Activated CD8-positive, alpha-beta memory T cell treated with anti-CD3 and anti-CD28 coated beads for 48 hours (primary cell): ENCODE measurements at regions not wholly inside any gene's neighbourhood (a gene's known extent, or its start where the extent isn't known, plus 50 kb on each side); places are given as distances from the start of the nearest gene placed in this dataset.
"Not testable (repeated sequence)": the region's sequence is repeated elsewhere in the genome, so short reads cannot be mapped to it uniquely, and the experiment has no call there.

Source experiments
- DNase-seq, 3 experiments: peaks; one replicate each; pipeline ENCODE4 v3.0.0-alpha.2; 2020; ENCODE audit warnings: low read depth in 2 of 3, low spot score in 2 of 3

DNA sequence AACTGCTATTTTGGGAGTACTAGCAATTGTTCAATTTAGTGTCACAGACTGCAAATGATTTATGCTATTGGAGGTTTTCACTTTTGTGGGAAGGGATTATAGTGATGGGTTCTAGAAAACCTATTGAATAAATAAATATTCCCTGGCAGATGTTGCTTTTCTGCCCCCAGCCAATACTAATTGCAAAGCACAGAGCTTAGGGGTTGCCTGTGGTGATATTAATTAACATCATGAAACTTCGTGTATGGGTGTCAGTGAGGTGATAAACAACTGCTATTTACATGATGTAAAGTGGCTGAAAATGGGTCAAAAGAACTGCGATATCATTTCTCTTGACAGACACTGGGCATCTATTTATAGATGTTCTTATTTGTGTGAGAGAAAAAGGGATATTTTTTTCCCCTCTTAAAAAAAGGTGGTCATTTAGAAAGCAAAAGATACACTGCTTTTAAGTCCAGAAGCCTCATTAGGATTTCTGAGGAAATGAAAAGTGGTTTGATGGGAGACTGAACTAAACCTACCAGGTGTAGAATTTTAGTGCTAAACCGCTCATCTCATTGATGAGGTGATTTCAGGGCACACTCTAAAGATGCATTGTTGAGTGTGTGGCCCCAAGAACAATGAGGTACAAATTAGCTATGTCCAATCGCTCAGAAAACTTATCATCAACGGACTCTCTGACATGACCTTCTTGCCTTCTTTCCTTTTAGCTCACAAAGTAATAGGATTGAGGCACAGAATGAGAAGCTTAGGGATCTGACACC lies 116.7 kb upstream of the CHST9 start:
- no peak for DNase-seq

DNA sequence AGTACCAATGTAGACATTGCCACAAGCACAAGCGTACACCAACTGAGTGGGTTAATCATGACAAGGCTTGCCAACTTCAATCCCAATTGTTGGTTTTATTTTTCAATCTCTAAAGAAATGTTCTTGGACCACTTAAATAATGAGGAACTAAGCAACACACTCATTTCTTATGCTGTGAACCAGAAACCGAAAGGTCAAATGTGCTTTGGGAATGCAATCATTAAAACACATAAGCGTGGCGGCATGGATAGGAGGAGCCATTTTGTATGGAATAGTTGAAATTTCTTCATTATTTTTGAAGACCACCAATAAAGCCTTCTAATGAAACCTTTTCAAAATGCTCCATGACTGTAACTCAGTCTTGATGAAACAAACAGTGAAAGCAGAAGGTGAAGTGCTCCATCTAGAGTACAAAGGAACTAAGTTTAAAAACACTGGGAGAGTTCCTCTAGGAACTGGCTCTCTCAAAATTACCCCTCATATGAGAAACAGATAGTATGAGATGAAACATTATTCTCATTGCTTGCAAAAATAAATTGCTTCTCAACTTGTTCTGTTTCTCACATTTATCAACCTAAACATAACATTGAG lies 113.2 kb upstream of the CHST9 start:
- no peak for DNase-seq

DNA sequence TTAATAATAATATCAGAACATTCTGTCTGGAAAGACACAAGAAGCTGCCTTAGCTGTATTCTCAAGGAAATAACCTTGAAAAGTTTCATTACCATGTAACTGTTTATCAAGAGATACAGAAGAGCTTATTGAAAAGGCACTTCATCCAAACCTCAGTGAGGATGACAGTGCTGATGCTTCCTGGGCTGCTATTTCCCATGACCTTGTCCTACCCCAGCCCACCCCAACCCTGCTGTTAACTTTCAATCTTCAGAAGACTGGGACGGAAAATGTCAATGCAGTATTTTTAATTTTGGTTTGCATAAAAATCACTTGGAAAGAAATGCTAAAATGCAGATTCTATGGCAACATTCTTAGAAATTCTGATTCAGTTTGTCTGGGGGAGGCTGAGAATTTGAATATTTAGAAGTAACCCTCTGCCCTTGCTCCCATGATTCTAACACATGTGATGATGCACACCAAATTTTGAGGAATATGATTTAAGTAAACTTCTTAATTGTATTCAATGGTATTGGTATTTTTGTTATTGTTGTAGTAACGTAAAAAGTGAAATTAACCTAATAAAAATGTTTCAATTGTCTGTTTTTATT lies 101.0 kb upstream of the CHST9 start:
- DNase-seq, result not testable (repeated sequence)

DNA sequence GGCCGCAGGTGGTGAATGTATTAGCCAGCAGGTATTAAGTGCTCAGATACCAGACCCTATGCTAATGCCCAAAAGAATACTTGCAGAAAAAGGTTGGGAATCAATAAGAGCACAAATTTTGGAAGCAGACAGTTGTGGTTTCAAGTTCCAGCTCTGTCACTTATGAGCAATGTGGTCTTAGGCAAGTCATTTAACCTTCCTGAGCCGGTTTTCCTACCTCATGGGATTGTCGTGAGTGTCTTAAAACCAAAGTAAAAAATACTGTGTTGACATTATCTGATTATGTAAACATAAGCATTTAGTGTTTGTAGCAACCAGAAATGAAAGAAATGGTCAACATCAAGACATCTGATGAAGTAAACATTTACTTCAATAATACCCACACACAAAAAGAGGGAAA lies 93.0 kb upstream of the CHST9 start:
- no peak for DNase-seq

DNA sequence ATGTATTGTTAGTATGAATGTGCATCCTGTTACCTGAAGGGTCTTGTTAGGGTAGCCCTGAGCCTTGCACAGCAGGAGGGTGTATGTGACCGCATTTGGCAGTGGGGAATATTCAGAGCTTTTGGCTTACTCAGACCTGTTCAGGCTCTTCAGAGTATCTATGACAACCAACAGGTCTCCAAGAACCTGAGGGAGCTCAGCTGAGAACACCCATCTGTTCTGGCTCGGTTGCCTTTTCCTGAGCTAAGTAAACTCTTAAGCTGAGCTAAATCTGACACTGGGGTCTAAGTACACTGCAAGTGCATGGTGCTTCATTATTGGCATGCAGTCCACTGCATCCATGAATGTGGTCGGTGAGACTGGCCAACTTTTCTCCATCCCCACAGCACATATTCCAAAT lies 92.4 kb upstream of the CHST9 start:
- no peak for DNase-seq

DNA sequence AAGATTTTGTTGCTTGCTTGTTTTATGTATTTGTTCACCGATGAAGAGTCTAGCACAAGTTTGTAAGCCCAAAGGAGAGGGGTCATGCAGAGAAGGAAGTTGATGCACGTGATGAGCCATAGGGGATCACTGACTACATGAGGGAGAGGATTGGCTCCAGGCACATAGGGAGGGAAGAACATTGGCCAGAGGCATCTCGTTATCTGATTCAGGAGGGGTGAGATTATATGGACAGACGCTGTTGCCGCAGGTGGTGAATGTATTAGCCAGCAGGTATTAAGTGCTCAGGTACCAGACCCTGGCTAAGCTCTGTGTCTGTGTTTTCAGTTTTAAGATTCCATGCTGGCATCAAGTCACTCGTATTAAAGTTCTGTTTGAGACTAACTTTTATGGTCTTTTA lies 91.8 kb upstream of the CHST9 start:
- DNase-seq, result no peak

DNA sequence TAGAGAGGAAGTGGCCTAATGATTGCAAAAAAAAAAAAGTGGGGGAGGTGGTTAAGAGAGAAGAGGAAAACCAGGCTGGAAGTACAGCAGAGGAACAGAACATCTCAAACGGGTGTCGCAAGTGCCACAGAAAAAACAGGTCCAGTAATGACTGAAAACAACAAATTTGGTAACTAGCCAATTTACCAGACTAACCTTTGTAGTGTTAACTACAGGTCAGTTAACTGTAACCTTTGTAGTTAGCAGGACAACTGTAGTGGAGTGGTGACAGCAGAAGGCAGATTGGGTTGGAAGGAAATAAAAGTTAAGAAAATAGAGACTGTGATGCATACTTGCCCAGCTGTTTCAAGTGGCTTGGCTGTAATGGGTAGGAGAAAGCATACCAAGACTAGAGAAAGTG lies 91.4 kb upstream of the CHST9 start:
- DNase-seq, result no peak

DNA sequence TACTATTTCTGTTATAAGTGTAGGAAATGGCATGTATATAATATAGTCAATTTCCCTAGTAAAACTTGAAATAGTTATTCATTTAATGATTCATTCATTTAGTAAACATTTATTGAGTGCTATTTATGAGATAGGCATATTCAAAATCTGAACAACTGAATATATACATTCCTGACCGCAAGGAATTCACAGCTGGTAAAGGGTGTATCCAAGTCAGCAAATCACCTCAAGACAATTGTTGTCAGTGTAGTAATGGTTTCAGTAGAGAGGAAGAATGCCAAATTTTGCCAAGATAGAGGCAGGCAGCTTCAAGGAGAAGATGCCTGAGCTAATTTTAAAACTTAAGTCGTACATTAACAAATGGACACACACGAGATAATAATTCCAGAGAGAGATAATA lies 89.8 kb upstream of the CHST9 start:
- DNase-seq, result no peak

DNA sequence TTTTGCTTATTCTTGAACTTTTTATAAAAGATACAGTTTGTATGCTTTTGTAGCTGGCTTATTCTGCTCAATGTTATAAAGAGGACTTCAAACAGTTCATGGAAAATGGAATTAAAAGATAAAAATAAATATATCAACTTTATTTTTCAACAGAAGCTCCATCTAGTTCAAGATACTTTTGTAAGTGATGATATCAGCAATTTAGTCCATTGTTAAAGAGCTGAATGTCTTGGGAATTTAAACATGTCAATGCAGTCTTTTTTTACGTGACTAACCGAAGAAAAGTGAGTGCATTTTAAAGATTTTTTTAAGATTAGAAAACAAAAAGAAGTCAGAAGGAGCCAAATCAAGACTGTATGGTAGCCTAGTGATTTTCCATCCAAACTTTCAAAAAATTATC lies 85.4 kb upstream of the CHST9 start:
- no peak for DNase-seq

DNA sequence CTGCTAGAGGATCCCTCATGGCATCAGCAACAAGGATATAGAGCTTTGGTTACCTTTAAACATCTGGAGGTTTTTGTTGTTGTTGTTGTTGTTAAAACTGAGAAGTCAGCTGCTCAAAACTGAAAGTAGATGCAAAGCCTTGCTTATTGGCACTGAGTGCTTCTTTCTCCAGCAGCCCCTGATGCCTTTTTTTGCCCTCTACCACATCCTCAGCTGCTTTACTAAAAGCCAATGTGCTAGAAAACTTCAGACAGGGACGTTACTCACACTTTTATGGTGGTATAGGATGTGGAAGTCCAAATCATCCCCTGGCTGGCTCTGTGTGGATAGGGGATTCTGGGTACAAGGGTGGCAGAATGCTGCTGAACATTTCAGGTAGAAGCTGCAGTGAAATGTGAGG lies 78.3 kb upstream of the CHST9 start:
- DNase-seq, result no peak

DNA sequence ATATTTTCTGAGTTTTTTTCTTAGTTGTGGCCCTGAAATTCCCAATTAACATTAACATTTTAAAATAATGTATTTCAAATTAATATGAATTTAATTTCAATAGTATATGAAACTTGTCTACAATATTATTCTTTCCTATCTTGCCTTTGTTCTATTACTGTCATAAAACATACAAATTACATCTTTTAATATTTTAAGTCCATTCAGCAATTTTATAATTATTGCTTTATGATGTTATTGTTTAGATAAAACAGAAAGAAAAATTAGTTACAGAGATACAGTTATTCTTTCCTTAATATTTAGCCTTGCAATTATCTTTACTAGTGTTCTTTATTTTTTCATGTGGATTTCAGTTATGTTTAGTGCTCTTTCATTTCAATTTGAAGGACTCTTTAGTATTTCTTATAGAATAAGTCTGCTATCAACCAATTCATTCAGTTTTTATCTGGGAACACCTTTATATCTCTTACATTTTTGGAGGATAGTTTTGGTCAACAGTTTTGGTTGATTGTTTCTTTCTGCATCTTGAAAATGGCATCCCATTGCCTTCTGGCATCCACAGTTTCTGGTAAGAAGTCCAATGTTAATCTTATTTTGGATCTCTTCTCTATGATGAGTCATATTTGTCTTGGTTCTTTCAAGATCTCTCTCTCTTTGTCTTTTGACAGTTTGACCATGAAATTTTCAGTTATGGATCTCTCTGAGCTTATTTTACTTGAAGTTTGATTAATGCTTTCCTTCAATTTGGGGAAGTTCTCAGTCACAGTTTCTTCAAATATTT lies 76.9 kb upstream of the CHST9 start:
- no peak for DNase-seq

DNA sequence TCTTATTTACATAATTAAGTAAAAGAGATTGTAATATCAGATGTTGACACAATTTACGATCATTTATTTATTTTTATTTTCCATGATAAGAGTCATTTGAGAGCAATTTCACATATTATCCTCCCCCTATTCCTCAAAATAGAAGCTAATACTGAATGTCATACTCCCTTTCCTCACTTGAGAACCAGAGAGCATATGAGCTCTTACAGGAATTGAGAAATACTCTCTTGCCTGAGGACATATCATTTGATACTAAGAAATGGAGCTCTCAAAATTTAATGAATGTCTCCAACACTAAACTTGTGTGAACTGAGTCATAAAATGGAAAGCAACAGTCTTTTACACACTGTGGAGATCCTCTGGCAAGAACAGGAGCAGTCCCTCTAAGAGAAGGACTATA lies 68.5 kb upstream of the CHST9 start:
- no peak for DNase-seq

DNA sequence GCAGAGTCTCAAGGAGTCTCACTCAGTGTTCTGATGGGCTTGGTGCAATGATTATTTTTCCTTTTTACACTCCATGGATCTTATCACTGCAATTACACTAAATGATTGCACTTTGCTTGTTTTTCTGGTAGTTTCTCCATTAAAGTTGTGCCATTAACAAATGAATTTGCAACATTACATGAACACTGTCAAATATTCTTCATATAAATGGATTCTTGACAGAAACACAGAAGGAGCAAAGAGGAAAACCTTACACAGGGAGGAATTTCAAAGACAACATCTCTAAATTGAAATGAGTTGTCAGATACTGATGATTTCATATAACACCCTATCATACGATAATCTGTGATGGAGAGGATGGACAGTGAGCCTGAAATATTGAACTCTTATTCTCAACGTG lies 65.4 kb upstream of the CHST9 start:
- no peak for DNase-seq

DNA sequence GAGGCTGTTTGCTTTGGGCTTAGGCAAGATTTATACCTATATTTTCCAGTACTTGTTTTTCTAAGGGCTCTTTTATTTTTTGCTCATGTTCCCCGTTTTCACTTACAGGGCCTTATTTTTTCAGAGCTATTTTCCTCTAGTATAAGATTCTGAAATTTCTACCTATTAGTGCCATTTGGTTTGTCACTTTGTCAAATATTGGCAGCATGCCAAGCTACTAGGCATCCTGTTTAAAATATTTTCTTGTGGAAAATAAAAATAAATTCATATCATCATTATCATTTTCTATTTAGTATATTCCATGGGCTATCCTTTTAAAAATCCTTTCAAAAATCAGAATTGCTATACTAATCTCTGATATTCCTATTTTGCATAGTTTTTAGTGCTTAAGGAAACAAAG lies 64.8 kb upstream of the CHST9 start:
- no peak for DNase-seq

DNA sequence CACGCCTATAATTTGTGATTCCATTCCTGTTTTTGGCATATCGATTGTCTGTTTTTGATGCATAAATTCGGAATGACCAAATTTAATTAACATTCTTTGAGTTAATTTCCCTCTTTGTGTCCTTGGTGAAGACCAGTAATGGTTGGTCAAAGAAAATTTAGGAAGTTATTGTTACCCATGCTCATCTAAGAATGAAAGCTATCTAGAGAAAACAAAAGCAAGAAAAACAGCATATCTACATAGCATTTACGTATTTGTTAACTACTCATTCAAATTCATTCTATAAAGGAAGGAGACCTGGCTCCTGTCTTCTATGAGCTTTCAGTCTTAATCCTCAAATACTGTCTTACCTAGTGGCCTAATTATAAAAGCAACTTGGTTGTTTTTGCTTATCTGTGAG lies 59.2 kb upstream of the CHST9 start:
- DNase-seq, result no peak

DNA sequence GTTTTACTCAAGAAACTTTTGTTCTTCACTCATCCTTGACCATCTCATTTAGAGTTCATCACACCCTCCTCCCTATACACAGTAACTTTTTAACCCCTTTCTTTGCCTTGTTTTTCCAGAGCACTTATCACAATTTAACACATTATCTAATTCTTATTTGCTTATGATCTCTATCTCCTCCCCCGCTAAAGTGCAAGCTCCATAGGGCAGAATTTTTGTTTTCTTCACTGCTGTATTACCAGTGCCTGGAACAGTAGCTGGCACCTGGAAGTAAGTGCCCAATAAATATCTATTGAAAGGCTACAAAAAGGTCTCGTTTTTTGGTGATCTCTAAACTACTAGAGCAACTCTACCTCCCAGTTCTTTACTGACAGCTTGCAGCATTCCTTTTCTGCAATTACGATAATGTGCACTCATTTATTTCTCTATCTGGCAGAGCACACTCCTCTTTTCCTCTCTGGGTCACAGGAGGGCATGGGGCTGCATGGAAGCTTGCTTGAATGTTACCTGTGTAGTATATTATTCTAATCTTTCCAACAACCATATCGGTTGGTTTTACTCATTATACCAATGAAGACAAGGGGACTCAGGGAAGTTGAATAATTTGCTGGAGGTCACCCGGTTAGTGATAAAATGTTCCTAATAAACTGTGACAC lies 57.4 kb upstream of the CHST9 start:
- no peak for DNase-seq

DNA sequence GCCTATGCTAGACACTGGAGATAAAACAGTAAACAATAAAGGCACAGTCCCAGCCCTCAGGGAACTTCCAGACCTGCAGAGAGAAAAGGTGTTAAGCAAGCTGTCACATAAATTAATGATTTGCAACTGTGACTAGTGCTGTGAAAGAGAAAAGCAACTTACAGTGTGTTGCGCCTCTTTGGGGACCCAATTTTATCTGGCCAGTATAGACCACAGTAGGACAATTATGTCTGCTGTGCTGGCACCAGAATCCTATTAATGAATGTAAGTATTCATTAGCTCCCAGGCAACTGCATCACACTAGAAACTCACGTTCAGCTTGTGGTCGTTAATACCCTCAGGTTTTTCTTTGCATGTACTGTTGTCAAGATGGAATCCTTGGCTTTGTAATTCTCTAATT lies 55.3 kb upstream of the CHST9 start:
- no peak for DNase-seq

DNA sequence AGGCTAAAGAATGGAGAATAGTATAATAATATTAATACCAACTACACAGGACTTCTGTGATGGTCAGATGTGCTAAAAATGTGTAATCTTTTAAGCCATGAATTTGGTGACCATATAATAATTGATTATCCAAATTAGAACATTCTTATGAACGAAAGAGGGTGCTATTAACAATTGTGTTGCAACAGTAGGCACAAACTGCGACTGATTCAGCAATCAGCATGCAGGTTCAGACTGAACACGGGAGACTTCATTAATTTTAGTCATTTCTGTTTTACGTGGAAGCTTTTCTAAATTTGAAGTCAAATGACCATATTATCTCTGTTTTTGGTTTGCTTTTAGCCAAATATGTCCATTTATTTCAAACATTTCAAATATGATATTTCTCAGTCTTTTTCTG lies 54.6 kb upstream of the CHST9 start:
- DNase-seq, result no peak

DNA sequence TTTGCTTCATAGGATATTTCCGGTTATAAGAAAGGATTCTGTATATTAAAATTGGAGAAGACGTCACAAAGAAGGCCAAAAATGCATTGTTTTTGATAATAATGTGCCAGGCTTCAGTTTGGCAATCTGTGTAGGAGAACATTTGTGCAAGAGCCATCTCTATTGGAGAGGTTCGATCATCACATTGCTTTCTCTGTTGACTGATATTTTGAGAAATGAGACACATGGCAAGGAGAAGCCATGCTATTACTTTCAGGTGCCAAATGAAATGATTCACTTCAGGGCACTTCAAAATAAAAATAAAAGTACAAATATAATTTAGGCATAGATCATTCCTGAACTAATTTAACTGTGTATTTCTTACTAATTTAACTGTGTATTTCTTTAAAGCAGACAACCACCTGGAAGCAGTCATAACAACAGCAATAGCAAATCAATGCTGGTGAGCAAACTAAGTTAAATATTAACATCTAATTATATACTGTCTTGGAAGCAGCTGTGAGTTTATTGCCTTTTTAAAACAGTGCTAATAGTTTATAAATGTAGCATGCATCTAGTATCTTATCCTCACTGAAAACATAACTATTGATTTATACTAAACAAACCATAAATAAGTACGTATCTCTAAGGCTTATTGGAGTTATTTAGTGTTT lies 50.2 kb upstream of the CHST9 start:
- no peak for DNase-seq
